NAMALWA (cell line): ENCODE measurements at regions not wholly inside any gene's neighbourhood (a gene's known extent, or its start where the extent isn't known, plus 50 kb on each side); places are given as distances from the start of the nearest gene placed in this dataset.

Source experiments
- DNase-seq: peaks from one replicate; pipeline ENCODE4 v3.0.0-alpha.2; 2015; ENCODE audit warnings: low spot score

DNA sequence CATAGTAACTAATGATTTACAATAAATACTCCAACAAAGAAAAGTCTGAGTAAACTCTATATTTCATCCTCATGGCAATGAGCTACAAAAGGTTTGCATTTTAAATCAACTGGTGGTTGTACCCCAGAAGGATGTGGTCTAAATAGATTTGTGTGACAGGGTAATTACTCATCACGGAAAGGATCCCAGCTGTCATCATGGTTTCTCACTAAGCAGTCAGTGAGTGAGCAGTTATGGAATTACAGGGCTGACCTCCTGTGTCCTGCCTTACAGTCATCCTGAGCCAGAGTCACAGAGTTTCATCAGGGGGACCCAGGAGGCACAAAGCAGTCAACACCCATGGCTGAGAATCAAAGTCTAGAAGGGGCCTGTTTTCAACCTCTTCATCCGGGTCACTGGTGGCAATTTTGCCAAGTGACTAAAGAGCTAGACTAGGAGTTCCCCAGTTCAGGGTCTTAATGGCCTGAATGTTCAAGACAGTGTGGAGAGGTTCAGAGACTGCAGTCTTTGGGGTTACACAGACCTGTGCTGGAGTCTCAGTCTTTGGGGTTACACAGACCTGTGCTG, 210.7 kb upstream of the SLC24A2 start:
- DNase-seq, result no peak

DNA sequence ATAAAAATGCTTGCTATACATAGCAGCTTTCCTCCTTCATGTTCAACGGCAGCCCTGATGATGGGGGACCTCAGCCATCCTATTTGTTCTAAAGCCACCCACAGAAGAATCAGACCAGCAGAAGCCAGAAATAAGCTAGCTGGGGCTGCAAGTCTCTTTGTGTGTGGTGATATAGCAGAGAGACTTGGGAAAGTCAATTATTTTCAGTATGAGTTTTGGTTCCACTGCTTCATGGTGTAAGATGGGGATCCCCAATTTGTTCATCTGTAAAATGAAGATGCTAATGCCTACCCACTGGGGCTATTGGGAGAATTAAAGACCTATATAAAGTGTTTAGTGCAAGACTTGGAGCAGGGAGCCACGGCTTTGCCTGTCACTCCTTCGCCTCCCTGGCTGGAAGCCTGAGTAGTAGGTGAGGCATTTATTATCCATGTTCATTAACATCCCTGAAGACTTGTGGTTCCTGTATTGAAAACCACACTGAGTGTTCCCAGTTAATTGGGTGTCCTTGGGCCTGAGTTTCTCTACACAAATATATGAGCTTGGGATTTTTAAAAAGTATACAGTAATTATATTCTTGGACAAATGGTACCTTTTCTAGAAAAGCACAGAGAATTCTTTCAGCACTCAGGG, 210.1 kb upstream of the SLC24A2 start:
- no peak for DNase-seq

DNA sequence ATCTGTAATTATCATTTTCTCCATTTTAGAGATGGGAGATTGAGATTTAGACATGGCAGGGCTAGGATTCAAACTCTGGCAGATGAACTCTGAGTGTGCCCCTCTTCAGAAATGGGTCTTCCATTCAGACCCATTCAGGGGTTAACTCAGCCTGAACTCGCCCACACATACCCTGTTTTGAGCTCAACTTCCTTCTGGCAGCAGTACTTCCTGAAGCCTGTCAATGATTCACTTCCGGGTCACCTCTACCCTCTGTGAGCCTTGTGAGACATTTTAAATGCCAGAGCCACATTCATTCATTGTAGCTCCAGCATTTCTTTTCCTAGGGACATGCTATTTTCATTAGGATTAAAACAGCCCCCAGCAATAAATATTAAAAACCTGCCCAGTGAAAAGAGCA, 209.3 kb upstream of the SLC24A2 start:
- peak; percentile 4 for DNase-seq

DNA sequence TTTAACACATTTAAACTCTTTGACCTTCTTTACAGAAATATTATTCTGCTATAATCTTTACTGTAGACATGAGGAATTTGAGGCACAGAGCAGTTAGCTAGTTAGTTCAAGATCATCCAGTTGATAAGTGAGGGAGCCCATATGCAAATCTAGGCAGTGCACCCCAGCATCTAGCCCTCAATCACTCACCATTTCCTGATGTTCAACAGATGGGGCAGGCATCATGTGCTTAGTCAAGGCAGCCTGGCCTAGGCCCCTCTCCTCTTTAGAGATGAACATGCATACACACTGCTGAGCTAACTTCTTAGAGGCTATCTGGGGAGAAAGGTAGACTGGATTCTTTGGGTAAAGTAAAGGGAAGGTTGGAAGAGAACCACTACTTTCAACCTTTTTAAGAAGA, 206.8 kb upstream of the SLC24A2 start:
- DNase-seq, result no peak

DNA sequence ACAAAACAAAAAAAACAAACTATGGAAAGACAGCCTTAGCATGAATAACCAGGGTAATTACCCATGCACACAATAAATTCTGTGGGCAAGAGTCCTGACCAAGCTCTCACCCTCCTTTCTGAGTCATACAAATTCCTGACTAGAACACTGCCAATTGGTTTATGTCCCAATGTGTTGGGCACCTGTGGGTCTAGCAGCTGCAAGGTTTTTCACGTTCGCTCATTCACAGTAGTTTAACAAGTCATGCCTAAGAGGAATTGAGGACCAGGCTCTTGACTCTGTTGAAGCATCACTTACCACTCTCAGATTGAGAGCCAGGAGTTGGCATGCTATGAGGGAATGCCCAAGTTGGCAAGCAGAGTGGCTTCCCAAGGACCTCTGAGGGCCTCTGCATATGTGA, 205.5 kb upstream of the SLC24A2 start:
- DNase-seq, result no peak

DNA sequence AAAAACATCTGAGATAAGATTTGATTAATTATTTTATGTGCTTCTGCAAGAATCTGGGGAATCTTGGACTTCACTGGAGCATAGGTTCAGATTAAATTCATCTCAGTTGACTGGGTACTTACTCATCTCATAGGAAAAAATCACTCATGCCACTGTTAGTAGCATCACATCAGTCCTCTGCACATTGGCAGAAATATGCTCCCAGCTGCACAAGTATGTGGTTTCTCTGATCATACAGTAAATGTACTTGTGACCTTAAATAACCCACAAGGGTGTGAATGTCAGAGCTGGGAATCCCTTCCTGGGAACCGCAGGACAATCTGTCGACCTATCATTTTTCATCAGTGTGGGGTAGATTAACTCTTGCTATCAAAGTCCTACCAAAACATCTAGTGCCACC, 203.7 kb upstream of the SLC24A2 start:
- no peak for DNase-seq

DNA sequence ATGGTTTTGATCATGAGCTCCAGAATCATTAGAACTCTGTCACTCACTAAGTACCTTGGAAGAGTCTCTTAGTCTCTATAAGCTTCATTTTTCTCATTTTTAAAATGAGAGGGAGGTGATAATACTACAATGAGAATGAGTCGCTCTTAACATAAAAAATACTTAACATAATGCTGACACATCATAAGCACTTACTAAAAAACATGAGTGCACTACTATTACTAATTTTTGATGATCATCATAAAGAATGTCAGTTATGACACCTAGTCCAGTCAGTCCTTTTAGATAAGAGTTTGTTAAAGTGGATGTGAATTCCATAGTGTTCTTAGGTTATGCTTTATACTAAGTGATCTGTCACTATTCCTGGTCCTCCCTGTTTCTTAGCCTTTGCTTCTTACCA, 200.4 kb upstream of the SLC24A2 start:
- no peak for DNase-seq

DNA sequence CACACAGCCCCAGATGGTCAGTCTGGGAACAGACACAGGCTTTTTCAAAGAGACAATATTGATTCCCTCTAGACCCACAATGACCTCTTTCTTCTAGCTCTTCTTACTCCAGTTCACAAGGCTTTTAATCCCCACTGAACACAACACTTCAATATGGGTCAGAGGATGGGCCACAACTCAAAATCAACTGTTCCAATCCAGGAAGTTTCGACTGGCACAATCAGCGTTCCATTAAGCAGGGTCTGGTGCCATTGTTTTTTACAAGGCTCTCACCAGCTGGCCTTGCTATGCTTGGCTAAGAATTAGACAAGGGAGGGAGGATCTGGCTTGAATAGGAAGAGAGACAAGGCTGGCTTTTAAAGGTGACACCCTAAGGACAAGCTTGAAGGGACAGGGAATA, 199.4 kb upstream of the SLC24A2 start:
- no peak for DNase-seq

DNA sequence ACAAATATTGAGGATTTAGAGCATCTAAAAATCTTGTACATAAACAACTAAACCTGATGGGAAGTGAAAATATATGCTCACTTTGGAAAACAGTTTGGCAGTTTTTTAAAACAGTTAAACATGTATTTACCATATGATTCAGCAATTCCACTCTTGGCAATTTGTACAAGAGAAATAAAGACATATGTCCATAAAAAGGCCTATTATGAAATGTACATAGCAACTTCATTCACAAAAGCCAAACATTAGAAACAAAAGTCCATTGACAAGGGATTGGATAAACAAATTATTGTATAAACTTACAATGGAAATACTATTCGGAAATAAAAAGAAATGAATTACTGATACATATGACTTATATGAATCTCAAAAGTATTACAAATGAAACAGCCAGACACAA, 196.2 kb upstream of the SLC24A2 start:
- DNase-seq, result no peak

DNA sequence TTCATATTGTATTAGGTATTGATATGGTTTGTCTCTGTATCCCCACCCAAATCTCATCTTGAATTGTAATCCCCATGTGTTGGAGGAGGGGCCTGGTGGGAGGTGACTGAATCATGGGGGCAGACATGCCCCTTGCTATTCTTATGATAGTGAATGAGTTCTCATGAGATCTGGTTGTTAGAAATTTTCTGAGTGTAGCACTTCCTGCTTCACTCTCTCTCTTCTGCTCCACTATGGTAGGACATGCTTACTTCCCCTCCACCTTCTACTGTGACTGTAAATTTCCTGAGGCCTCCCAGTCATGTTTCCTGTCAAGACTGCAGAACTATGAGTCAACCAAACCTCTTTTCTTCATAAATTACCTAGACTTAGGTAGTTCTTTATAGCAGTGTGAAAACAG, 187.4 kb upstream of the SLC24A2 start:
- no peak for DNase-seq

DNA sequence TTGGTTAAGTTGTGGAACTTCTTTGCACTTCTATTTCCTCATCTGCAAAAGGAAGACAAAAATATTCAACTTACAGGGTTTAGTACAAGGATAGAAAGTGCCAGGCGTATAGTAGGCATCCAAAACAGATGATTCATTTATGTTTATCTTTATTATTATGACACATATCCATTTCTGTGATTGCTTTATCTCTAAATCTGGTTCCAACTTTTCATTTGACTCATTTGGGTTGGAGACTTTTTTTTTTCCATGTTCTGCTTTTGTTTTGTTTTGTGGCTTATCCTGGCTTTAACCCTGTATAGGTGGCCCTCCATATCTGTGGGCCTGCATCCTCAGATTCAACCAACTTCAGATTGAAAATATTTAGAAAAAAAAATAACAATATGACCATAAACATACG, 186.7 kb upstream of the SLC24A2 start:
- DNase-seq, result no peak

DNA sequence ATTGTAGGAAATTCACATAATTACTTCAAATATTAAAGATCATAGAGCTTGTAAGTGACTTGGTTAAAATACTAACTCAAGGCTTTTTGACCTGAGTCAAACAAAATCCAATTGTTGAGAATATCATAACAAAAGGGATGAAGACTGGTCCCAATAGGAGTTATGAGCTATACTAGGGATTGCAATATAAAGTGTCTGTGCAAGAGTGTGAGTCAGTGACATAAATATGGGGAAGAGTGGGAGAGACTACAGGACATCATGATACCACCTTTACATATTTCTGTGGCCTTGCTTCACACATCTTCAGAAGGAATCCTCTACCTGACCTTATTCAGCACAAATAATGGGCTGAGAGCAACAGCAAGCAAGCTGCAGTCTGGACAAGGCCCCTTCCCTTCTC, 180.9 kb upstream of the SLC24A2 start:
- DNase-seq, result no peak

DNA sequence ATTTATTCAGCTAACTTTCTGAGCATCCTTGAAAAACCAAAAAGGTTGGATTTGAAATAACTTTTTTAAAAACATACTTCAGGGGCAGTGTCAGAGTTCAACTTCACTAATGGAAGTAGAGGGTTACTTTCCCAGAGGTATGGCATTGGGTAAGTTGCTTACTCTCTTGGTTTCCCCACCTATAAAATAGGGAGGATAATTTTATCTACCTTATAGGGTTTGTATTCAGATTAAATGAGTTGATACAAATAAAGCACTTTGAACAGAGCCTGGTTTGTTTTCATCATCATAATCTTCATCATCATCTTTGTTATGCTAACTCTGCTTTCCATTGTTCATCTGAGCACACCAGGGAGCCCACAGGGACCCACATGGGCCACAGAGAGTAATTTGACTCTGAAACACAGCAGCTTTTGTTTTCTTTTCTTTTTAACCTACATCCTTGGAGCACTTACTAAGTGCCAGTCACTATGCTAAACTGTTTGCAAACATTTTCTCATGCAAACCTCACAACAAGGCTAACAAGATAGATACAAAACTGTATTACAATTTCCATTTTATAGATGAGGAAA, 179.1 kb upstream of the SLC24A2 start:
- no peak for DNase-seq

DNA sequence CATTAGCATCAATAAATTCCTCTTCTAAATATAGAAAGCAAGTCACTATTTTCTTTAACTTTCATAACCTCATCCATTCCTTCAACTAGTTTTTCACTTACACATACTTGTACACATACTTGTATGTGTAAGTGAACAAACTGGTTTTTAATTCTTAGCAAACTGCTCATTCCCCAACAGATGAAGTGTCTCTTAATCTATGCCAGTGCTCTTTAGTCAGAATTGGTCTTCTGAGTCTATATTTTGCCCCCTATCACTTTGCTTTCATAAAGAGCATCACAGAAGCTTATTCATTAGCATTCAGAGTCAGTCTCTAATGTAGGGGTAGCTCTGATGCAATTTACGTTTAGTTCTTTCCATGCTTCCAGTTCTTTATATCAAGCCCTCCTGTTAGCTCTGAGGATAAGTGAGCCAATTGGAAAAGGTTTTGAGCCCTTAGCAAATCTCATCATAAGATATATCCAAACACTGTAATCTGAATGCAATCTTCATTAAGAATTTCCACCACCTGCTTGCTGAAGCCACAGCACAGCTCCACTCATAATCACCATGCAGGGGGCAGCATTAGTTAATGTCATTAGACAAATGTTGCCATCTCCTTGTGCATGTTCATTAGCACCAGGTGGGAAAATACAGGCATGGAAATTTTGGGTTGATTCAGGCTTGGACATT, 178.5 kb upstream of the SLC24A2 start:
- DNase-seq, result peak; percentile 3

DNA sequence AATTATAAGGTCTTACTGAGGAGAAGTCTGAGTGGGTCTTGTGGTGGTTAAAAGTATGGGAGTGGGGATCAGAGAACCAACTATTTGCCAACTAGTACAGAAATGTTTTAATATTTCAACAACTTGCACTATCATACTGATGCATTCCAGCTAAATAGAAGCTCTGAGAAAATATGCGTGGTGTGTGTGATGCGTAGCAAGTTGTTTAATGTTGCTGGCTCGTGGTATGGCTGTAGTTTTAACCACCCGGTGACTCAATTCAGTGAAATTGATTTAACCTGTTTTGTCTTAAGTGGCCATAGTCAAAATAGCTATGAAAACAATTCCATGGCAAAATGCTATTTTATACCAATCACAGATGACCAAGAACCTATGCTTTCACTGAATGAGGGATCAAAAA, 176.5 kb upstream of the SLC24A2 start:
- DNase-seq, result no peak

DNA sequence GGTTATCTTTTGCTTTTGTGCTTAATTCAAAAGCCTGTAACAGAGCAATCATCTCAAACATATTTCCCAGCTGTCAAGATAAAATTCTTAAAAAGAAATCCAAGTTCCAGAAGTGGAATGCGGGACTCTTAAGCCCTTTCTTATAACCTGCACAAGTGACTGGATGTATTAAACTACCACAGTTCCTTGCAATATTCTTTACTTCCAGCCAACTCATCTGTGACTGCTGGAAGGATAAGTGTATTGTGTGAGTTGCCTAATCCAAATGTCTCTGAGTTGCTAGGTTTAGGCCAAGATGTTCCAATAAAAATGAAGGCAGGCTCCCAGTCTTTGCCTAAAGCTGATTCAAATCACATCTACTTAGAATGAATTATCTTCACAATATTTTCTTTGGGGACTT, 159.2 kb upstream of the SLC24A2 start:
- DNase-seq, result no peak

DNA sequence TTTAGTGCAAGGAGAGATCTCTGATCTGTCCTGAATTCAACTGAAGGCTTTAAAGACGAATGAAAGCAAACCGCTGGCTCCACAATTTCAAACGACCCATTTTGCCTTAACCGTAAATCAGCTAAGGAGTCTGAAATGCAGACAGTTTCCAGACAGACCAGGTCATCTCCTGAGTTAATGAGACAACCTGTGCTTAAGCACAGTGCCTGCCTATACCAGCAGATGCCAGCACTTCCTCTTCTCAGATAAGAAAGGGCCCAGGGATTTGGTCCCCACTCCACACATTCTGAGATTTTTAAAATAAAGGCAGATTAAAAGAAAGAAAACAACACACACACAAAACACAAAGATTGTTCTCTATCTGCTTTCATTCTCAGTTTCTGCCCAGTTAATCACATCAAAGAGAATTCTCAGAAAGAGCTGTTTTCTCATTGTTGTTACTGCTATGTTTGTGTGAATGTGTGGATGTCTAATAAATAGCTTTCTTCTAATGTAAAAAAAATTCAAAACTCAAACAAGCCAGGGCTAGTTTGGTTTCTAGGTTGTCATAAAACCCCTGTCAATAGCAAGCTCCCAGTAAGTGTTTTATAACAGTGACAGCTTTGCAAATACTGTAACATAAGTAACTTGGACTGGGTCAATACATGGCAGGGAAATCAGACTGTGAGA, 157.7 kb upstream of the SLC24A2 start:
- DNase-seq, result peak; percentile 26

DNA sequence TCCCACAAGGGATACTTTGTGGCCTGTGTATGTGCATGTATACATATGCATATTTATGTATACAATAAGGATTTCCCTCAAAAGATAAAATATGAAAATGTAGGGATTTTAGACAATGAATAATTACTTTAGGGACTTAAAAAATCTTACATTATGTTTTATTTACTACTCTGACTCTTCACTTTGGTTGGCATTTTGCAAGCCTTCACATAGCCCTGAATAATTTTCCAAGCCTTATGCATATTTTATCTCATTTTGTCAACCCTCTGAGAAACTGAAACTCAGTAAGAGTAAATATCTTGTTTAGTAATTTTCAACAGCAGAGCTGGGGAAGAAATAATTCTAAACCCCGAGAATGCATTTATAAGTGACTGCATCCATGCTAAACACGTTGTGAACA, 153.0 kb upstream of the SLC24A2 start:
- no peak for DNase-seq

DNA sequence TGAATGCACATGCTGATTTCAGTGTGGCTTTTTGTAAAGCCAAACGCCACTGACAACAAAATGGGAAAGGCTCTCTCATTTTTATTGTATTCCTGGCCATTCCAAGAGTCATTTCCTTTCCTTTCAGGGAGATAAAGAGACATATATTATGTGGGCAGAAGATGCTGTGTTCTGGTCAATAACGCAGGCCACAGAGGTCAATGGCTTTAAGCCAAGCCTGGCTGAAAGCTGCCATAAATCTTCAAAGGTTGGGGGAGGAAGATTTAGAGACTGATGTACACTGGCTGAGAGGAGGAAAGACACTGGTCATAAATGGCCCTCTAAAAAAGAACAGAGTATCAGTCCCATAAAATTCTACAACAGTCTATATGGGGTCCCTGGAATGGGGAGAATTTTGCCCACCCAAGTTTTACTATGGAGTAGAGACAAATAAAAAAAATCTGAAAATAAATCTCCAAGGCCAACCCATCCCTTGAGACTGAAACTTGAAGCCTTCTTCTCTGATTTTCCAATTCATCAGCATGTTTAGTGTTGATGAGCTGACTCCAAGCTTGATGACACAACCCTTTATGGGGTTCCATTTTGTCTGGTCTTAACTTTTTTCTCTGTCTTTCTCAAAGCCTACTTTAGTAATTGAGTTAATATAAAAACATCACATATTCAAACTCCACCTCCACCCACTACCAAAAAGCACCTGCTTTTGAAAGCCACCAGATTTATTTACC, 152.1 kb upstream of the SLC24A2 start:
- DNase-seq, result no peak

DNA sequence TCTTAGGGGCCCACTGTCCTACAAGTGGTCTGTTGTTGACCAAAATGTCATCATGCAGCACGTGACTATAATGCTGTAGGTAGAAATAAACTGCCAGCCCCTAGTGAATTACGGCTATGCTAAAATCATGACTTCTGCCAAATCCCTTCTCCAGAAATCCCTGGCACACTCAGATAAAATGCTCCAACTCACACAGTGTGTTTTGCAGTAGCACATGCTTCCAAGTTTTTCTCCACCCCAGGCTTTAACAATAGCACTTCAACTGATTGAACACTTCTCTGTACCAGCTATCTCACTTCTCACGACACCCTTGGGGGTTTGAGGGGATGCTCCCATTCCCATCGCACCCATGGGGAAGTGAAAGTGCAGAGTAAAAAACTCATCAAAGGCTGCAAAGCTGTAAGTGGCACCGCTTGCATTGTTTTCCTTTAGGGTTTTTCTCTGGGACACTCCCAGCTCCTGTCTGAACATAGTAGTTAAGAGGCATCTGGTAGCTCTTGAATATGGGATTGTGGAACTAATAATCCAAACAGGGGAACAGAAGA, 151.0 kb upstream of the SLC24A2 start:
- no peak for DNase-seq

DNA sequence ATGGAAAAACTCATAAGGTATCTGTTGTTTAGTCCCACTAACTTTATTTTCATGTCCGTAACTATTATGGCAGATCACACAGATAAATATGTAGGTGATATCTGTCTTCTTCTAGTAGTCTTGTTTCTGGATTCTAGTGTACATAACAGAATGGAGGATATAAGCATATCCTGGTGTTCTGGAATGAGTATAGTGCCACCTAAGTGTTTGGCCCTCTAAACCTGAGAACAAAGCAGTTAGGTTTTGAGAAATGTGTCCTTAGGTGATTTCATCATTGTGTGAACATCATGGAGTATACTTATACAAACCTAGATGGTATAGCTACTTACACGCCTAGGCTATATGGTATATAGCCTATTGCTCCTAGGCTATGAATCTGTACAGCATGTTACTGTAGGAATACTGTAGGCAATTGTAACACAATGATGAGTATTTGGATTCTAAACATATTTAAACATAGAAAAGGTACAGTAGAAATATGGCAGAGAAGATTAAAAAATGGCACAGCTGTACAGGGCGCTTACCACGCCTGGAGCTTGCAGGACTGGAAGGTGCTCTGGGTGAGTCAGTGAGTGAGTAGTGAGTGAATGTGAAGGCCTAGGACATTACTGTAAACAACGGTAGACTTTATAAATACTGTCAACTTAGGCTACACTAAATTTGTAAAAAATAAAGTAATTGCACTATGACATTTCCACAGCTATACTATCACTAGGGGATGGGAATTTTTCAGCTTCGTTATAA, 150.3 kb upstream of the SLC24A2 start:
- DNase-seq, result no peak
